Left kidney (tissue), 1 donor: ENCODE measurements at regions not wholly inside any gene's neighbourhood (a gene's known extent, or its start where the extent isn't known, plus 50 kb on each side); places are given as distances from the start of the nearest gene placed in this dataset.

Source experiments
- DNase-seq: peaks from one replicate; pipeline ENCODE4 v3.0.0-alpha.2; 2013

- DNase-seq: no peak
Measured at GRCh38 chr6:133583907-133584427, 304.9 kb upstream of the TCF21 start.

GRCh38 chr6:133584823-133585222, 304.1 kb upstream of the TCF21 start:
- DNase-seq: no peak

GRCh38 chr6:133585978-133586377, 302.9 kb upstream of the TCF21 start:
- DNase-seq: no peak

- DNase-seq: peak; percentile 18
Measured at GRCh38 chr6:133587546-133588160, 301.3 kb upstream of the TCF21 start.

- no peak for DNase-seq
Measured at GRCh38 chr6:133590196-133590595, 298.7 kb upstream of the TCF21 start.

- no peak for DNase-seq
Measured at GRCh38 chr6:133590814-133591213, 298.1 kb upstream of the TCF21 start.

GRCh38 chr6:133591275-133591674, 297.6 kb upstream of the TCF21 start:
- DNase-seq: no peak

GRCh38 chr6:133594652-133595110, 294.2 kb upstream of the TCF21 start:
- peak; percentile 84 for DNase-seq

GRCh38 chr6:133595111-133595761, 293.7 kb upstream of the TCF21 start:
- DNase-seq: peak; percentile 86

GRCh38 chr6:133606852-133607251, 282.1 kb upstream of the TCF21 start:
- no peak for DNase-seq

GRCh38 chr6:133608620-133609019, 280.3 kb upstream of the TCF21 start:
- no peak for DNase-seq

- DNase-seq: no peak
Measured at GRCh38 chr6:133609415-133610226, 279.3 kb upstream of the TCF21 start.

GRCh38 chr6:133610227-133610840, 278.6 kb upstream of the TCF21 start:
- no peak for DNase-seq

GRCh38 chr6:133610971-133611370, 277.9 kb upstream of the TCF21 start:
- DNase-seq: no peak

- DNase-seq: no peak
Measured at GRCh38 chr6:133612459-133612858, 276.5 kb upstream of the TCF21 start.

- no peak for DNase-seq
Measured at GRCh38 chr6:133613211-133613610, 275.7 kb upstream of the TCF21 start.

- no peak for DNase-seq
Measured at GRCh38 chr6:133621751-133622150, 267.2 kb upstream of the TCF21 start.

- no peak for DNase-seq
Measured at GRCh38 chr6:133623065-133623464, 265.8 kb upstream of the TCF21 start.

- DNase-seq: no peak
Measured at GRCh38 chr6:133623621-133624020, 265.3 kb upstream of the TCF21 start.

GRCh38 chr6:133626096-133626666, 262.7 kb upstream of the TCF21 start:
- no peak for DNase-seq

GRCh38 chr6:133629970-133630369, 258.9 kb upstream of the TCF21 start:
- DNase-seq: no peak

GRCh38 chr6:133630651-133631050, 258.3 kb upstream of the TCF21 start:
- DNase-seq: no peak
